ENCODE measurements at regions not wholly inside any gene's neighbourhood (a gene's known extent, or its start where the extent isn't known, plus 50 kb on each side); places are given as distances from the start of the nearest gene placed in this dataset.

DNA sequence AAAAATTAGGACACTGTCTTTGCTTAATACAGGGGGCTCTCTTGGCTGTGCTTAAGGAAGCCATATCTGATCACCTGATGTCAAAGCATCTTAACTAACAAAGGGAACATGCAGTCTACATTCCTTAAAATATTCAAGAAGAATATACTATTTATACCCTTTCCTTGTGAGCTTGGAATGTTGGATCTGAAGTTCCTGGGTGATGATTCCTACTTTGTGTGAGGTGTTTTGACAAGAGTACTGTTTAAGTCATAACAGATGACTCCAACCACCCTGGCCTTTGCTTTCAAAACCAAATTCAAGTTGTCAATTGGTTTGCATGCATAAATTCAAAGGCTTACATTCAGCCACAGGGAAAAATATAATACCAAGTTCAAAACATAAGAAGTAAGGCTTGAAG, 862.7 kb upstream of the SEMA6D start:
- TF ChIP-seq EZH2phosphoT487 (IDR thresholded peaks at IDR 0.05; ENCODE audit: borderline replicate concordance, low read length): no peak
- TF ChIP-seq, protein P1, sequence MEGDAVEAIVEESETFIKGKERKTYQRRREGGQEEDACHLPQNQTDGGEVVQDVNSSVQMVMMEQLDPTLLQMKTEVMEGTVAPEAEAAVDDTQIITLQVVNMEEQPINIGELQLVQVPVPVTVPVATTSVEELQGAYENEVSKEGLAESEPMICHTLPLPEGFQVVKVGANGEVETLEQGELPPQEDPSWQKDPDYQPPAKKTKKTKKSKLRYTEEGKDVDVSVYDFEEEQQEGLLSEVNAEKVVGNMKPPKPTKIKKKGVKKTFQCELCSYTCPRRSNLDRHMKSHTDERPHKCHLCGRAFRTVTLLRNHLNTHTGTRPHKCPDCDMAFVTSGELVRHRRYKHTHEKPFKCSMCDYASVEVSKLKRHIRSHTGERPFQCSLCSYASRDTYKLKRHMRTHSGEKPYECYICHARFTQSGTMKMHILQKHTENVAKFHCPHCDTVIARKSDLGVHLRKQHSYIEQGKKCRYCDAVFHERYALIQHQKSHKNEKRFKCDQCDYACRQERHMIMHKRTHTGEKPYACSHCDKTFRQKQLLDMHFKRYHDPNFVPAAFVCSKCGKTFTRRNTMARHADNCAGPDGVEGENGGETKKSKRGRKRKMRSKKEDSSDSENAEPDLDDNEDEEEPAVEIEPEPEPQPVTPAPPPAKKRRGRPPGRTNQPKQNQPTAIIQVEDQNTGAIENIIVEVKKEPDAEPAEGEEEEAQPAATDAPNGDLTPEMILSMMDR (conservative IDR thresholded peaks at IDR 0.05; ENCODE audit: low read depth, low read length): no peak
- TF ChIP-seq EZH2 (IDR thresholded peaks at IDR 0.05; ENCODE audit: low read length, unreplicated experiment): no peak

Data from PC-3 (cell line).